ENCODE measurements at regions not wholly inside any gene's neighbourhood (a gene's known extent, or its start where the extent isn't known, plus 50 kb on each side); places are given as distances from the start of the nearest gene placed in this dataset.

DNA sequence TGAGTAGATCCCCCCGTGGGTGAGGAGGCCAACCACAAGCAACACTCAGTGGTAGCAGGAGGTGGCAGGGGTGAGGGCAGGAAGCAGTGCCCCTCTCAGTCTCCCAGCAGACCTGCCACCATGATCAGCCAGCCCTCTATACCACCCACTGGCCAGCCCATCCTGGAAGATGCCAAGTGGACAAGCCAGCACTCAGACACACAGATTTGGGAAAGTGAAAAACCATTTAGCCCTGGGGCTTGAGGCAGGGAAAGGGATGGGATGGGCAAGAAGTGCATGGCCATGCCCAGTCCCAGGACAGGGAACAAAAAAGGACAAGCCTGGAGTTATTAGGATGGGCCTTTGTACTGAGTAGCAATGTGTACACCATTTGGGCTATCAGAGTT lies 76.9 kb downstream of the HFE start:
- Mint-ChIP-seq H3K27ac (peak overlapping the region; percentile 43), H3K27me3 (no peaks in the 10 kb centered on the region), H3K36me3 (peaks cover 13% of the 10 kb centered on the region), H3K4me3 (no peak overlapping the region), H3K4me1 (peaks cover 46% of the 10 kb centered on the region), H3K9me3 (no peaks in the 10 kb centered on the region)
- DNase-seq, result no peak

DNA sequence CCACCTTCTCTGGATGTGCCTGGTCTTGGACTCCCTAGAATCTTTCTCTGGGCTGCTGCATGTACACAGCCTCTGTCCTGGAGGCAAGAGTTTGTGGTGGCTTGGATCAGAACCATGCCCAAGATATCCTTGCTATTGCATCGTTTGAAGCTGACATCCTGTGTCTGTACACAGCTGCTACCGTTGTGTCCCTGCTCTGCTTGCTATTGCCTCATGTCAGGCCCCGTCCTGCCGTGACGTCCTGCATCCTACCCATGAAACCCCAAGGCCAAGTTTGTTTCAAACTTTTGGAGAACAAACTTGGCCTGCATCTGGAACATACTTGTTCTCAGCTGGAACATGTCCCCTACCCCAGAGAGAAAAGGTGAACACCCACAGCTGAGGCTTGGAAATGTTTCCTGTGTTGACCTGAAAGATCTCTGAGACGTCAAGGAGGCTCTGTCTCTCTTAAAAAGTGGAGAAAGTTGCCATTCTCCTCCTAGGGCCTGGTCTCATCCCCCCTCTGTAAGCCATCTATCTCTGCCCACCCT lies 78.1 kb downstream of the HFE start:
- H3K9me3 Mint-ChIP-seq, result no peaks in the 10 kb centered on the region
- H3K27ac Mint-ChIP-seq, result peak overlapping the region; percentile 68
- no peak overlapping the region for H3K4me3 Mint-ChIP-seq
- peaks cover 12% of the 10 kb centered on the region for H3K36me3 Mint-ChIP-seq
- H3K4me1 Mint-ChIP-seq, result peaks cover 47% of the 10 kb centered on the region
- DNase-seq, result no peak
- H3K27me3 Mint-ChIP-seq, result no peaks in the 10 kb centered on the region

DNA sequence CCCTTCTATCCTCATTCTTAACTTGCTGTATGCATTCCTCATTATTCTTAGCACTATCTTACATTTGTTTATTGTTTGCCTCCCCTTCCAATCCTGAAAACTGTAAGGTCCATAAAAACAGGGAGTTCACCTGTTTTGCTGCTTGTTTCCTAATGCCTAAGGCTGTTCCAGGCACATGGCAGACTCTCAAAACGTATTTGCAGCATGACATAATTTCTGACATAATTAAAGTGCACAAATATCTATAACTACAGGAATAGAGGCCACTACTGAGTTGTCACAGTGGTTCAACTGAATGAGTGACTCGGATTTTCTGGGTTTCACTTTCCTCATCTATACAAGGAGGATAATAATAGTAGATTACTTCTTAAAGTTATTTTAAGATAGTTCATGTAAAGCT lies 83.0 kb downstream of the HFE start:
- no peak for DNase-seq
- peaks cover 44% of the 10 kb centered on the region for H3K4me1 Mint-ChIP-seq
- H3K36me3 Mint-ChIP-seq, result peaks cover 9% of the 10 kb centered on the region
- H3K27me3 Mint-ChIP-seq, result no peaks in the 10 kb centered on the region
- H3K4me3 Mint-ChIP-seq, result peak overlapping the region; percentile 92
- no peaks in the 10 kb centered on the region for H3K9me3 Mint-ChIP-seq
- peak overlapping the region; percentile 99 for H3K27ac Mint-ChIP-seq

DNA sequence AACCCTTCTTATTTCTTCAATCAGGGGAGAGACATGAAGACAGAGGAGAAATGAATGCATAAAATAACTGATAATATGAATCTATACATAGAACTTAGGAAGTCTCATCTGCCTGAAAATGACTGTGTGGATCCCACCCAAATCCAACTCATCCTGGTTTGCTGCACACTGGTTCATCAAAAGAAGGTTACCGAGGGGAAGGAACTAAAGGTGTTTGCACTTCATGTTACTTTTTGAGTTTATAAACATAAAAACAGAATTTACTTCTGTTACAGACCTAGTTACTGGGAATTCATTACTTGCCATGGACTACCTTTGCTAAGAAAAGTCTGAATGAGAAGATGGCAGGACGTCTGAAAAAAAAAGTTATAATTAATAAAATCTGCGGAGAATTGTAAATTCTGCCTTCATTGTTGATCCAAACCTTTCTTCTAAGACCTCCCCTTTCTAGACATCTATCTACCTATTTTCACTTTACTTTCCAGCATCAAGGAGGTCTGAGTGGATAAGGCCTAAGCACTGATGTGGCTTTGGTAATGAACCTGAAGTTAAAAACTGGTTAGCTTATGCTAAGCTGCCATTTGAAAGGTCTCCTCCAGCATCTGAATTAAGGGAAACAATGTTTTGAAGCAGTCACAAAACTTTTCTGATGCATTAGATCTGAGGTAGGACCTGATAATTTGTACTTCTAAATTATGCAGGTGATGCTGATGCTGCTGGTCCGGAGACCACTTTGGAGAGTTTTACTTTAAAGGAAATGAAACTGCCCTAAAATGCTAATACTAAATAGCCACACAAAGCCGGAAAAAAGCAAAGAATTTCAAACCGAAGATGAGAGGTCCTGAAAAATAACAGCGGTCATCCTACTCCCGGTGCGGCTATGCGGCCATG lies 84.0 kb downstream of the HFE start:
- DNase-seq, result no peak
- H3K36me3 Mint-ChIP-seq, result peaks cover 8% of the 10 kb centered on the region

DNA sequence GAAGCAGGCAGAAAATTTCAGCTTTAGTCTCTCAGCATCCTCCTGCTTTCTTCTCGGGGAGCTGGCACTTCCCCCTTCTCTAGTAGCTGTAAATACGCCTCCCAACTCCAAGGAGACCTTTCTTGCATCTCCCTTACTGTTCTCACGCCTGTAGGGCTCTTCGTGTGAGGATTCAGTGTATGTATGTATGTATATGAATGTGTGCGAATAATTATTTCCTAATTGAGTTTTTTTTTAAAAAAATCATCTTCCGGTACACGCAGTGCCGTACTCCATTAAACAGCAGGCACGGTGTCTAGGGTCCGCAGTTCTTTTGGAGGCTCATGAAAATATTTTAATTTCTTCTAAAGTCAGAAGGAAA lies 85.4 kb downstream of the HFE start:
- Mint-ChIP-seq H3K27me3 (no peaks in the 10 kb centered on the region), H3K36me3 (peaks cover 8% of the 10 kb centered on the region)

More for the DNA sequence above, 84.0 kb downstream of the HFE start:
- H3K27me3 Mint-ChIP-seq, result no peaks in the 10 kb centered on the region
- H3K4me1 Mint-ChIP-seq, result peaks cover 44% of the 10 kb centered on the region
- H3K4me3 Mint-ChIP-seq, result peak overlapping the region; percentile 92
- no peaks in the 10 kb centered on the region for H3K9me3 Mint-ChIP-seq
- peak overlapping the region; percentile 99 for H3K27ac Mint-ChIP-seq

DNA sequence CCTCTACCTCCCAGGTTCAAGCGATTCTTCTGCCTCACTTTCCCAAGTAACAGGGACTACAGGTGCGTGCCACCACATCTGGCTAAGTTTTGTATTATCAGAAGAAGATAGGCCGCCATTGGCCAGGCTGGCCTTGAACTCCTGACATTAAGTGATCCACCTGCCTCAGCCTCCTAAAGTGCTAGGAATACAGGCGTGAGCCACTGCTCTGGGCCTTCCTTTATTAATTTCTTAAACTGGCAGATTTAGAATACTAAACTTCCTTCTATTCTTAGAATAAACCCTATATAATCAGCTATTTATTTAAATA lies 86.6 kb downstream of the HFE start:
- Mint-ChIP-seq H3K27ac (peak overlapping the region; percentile 99), H3K36me3 (peaks cover 8% of the 10 kb centered on the region), H3K4me1 (peaks cover 43% of the 10 kb centered on the region), H3K27me3 (no peaks in the 10 kb centered on the region), H3K9me3 (no peaks in the 10 kb centered on the region), H3K4me3 (peak overlapping the region; percentile 79)
- no peak for DNase-seq

More for the DNA sequence above, 85.4 kb downstream of the HFE start:
- DNase-seq, result no peak
- Mint-ChIP-seq H3K4me3 (peak overlapping the region; percentile 92), H3K4me1 (peaks cover 43% of the 10 kb centered on the region), H3K27ac (peak overlapping the region; percentile 99), H3K9me3 (no peaks in the 10 kb centered on the region)

DNA sequence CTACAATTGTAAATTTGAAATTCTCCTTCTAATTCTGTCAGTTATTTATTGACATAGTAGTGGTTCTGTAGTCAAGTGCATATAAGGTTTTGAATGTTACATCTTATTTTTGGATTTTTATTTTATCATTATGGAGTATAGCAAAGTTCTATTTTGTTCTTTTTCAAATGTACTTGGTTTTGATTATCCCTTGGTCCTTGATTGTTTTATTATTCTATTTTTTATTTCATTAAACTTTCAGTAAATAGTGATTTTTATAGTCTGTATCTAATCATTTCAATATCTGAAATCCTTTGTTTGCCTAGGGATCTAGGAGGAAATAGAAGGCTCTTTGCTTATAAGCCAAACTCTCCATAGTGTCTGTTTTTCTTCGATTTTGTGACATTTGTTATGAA lies 87.8 kb downstream of the HFE start:
- no peaks in the 10 kb centered on the region for H3K27me3 Mint-ChIP-seq
- H3K4me3 Mint-ChIP-seq, result no peak overlapping the region
- no peak for DNase-seq
- H3K9me3 Mint-ChIP-seq, result no peaks in the 10 kb centered on the region
- H3K36me3 Mint-ChIP-seq, result peaks cover 4% of the 10 kb centered on the region
- H3K27ac Mint-ChIP-seq, result peak overlapping the region; percentile 66
- peaks cover 34% of the 10 kb centered on the region for H3K4me1 Mint-ChIP-seq

DNA sequence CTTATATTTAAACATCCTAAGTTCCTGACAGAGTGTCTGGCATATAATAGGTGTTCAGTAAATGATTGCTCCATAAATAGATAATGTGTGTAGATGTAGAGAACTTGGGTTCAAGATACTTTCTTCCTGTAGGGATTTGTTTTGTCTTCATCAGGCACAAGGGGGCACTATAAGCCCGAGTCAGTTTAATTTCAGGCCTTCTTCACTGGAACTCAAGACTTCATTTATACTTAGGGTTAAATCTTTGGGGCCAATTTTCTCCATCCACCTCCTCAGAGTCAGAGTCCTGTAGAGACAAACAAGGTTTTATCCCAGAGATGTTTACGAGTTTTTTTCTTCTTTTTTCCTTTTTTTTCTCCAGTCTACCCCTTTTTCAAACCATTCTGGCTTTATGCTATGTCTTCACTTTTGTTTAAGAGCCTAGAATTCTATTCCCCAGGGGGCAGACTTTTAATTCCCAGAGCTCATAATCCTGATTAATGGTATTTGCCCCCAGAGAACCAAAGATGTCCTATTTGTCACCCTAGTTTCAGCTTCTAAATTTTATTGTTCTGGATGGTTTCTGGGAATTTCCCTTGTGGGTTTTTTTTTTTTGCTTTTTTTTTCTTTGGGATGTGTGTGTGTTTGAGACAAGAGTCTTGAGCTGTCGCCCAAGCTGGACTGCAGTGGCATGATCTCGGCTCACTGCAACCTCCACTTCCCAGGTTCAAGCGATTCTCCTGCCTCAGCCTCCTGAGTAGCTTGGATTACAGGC lies 88.4 kb downstream of the HFE start:
- Mint-ChIP-seq H3K36me3 (peaks cover 2% of the 10 kb centered on the region), H3K4me3 (peak overlapping the region; percentile 51), H3K27me3 (no peaks in the 10 kb centered on the region), H3K9me3 (no peaks in the 10 kb centered on the region), H3K4me1 (peaks cover 31% of the 10 kb centered on the region), H3K27ac (peak overlapping the region; percentile 66)
- peak; percentile 53 for DNase-seq

DNA sequence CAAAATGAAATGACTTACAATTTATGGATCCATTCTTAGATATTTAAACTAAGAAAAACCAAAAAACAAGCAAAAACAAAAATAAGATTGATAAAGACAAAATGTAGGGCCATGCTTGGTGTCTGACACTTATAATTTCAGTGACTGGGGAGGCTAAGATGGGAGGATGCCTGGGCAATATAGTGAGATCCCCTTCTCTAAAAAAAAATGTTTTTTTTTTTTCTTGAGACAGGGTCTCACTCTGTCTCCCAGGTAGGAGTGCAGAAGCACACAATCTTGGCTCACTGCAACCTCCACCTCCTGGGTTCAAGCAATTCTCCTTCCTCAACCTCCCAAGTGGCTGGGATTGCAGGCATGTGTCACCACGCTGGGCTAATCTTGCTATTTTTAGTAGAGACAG lies 92.4 kb downstream of the HFE start:
- H3K27me3 Mint-ChIP-seq, result peaks cover 4% of the 10 kb centered on the region
- peaks cover 5% of the 10 kb centered on the region for H3K36me3 Mint-ChIP-seq
- no peaks in the 10 kb centered on the region for H3K9me3 Mint-ChIP-seq
- peaks cover 38% of the 10 kb centered on the region for H3K4me1 Mint-ChIP-seq
- H3K4me3 Mint-ChIP-seq, result no peak overlapping the region
- no peak overlapping the region for H3K27ac Mint-ChIP-seq
- DNase-seq, result no peak

DNA sequence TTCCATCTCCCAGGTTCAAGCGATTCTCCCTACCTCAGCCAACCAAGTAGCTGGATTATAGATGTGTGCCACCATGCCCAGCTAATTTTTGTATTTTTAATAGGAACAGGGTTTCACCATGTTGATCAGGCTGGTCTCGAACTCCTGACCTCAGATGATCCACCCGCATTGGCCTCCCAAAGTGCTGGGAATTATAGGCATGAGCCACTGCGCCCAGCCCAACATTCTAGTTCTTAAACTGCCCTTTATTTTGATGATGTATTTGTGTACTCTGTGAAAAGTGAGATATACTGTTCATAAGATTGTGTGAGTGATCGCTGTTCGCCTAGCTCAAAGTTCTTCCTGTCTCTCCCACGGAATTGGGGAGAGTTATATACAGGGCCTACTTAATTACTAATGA lies 93.1 kb downstream of the HFE start:
- Mint-ChIP-seq H3K27me3 (peaks cover 4% of the 10 kb centered on the region), H3K9me3 (no peaks in the 10 kb centered on the region), H3K4me1 (peaks cover 37% of the 10 kb centered on the region), H3K27ac (peak overlapping the region; percentile 25), H3K4me3 (no peak overlapping the region), H3K36me3 (peaks cover 5% of the 10 kb centered on the region)
- no peak for DNase-seq

DNA sequence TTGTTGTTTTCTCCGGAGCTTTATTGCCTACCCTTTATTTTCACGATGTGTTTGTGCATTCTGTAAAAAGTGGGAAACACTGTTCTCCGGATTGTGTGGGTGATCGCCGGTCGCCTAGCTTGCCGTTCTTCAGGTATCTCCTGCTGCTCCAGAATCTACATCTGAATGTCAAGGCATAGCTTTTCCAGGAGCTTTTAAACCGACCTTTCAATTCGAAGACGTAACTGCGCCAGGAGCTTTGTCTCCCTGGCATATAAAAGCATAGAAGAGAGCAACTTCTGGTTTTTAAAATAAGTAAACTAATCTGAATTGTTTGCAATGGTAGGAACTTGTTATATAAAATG lies 96.0 kb downstream of the HFE start:
- no peaks in the 10 kb centered on the region for H3K9me3 Mint-ChIP-seq
- peaks cover 5% of the 10 kb centered on the region for H3K36me3 Mint-ChIP-seq
- peak overlapping the region; percentile 85 for H3K4me3 Mint-ChIP-seq
- DNase-seq, result no peak
- H3K27ac Mint-ChIP-seq, result peak overlapping the region; percentile 91
- peaks cover 33% of the 10 kb centered on the region for H3K4me1 Mint-ChIP-seq
- H3K27me3 Mint-ChIP-seq, result peaks cover 4% of the 10 kb centered on the region

DNA sequence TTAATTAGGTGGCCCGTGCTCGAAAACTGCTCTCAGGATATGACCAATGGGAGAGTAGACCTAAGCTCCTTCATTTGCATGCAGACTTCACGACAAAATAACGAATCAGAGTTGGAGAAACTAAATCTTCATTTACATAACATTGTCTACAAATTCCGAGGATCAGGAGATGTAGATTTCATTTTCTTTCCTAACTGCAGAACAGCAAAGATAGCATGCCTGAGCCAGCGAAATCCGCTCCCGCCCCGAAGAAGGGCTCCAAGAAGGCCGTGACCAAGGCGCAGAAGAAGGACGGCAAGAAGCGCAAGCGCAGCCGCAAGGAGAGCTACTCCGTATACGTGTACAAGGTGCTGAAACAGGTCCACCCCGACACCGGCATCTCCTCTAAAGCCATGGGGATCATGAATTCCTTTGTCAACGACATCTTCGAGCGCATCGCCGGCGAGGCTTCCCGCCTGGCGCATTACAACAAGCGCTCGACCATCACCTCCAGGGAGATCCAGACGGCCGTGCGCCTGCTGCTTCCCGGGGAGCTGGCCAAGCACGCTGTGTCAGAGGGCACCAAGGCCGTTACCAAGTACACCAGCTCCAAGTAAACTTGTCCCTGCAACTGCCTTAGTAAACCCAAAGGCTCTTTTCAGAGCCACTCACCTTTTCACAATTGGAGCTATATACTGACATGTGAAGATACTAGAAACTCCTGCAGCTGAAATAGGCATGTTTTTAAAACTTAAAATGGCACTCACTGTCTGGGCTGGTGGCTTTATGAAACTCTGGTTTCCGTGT lies 96.5 kb downstream of the HFE start:
- peaks cover 38% of the 10 kb centered on the region for H3K4me1 Mint-ChIP-seq
- peaks cover 4% of the 10 kb centered on the region for H3K27me3 Mint-ChIP-seq
- H3K9me3 Mint-ChIP-seq, result no peaks in the 10 kb centered on the region
- peaks cover 5% of the 10 kb centered on the region for H3K36me3 Mint-ChIP-seq
- peak overlapping the region; percentile 85 for H3K4me3 Mint-ChIP-seq
- DNase-seq, result peak; percentile 75
- peak overlapping the region; percentile 91 for H3K27ac Mint-ChIP-seq

DNA sequence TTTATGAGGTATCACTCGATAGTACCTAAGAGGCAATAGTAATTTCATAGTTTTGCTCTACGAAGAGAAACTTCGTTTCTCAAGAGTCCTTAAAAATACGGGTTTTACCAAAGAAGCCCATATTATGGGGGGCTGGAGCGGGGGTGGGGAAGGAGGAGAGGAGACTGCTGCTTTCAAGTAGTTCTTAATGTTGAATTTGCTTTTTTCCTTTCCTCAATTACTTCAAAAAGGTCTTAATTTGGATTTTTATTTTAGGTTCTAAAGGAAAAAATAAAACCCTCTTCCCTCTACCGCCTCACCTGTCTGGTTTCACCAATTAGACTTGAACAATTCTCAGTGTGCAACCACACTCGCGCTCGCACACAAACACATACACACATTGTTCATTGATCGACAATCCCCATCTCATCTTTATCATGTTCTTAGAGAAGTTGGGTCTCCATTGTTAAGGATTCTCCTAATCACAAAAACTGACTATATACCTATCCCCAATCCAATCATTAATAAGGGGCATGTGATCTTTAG lies 97.2 kb downstream of the HFE start:
- Mint-ChIP-seq H3K36me3 (peaks cover 5% of the 10 kb centered on the region), H3K9me3 (no peaks in the 10 kb centered on the region), H3K27me3 (peaks cover 7% of the 10 kb centered on the region), H3K4me1 (peaks cover 43% of the 10 kb centered on the region), H3K27ac (peak overlapping the region; percentile 91), H3K4me3 (peak overlapping the region; percentile 85)
- DNase-seq, result no peak

DNA sequence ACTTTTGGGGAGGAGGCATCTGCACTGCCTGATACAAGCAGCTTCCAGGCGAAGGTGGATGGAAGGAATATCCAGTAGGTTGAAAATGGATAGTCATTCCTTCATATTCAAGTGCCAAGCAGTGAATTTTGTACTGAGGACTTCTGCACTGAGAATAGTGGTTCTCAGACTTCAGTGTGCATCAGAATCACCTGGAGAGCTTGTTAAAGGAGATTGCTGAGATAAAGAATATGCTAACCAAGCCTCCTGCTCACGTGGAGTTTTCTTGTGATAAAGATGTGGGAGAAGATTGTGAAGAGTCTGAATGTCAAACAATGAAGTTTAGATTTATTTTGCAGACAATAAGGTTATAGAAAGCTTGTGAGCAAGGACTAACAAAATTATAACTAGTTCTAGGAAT lies 97.8 kb downstream of the HFE start:
- Mint-ChIP-seq H3K4me3 (peak overlapping the region; percentile 85), H3K36me3 (peaks cover 5% of the 10 kb centered on the region), H3K9me3 (no peaks in the 10 kb centered on the region), H3K27me3 (peaks cover 7% of the 10 kb centered on the region), H3K4me1 (peaks cover 48% of the 10 kb centered on the region), H3K27ac (peak overlapping the region; percentile 91)
- DNase-seq, result no peak

DNA sequence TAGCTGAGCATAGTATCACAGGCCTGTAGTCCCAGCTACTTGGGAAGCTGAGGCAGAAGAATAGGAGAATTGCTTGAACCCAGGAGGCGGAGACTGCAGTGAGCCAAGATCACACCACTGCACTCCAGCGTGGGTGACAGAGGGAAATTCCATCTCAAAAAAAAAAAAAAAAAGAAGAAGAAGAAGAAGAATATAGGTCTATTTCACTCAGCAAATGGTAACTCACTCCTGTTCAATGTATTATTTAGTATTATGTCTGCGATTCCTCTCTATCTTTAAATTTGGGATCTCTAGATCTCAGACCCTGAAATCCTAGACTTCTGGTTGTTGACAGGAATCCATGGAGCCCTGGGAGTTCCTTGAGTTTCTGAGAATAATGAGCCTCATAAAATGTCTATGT lies 98.6 kb downstream of the HFE start:
- no peak for DNase-seq
- Mint-ChIP-seq H3K9me3 (no peaks in the 10 kb centered on the region), H3K4me3 (no peak overlapping the region), H3K36me3 (peaks cover 5% of the 10 kb centered on the region), H3K4me1 (peaks cover 44% of the 10 kb centered on the region), H3K27me3 (peaks cover 7% of the 10 kb centered on the region), H3K27ac (no peak overlapping the region)

All from activated naive CD8-positive, alpha-beta T cell treated with anti-CD3 and anti-CD28 coated beads for 36 hours (primary cell).